ENCODE measurements at regions not wholly inside any gene's neighbourhood (a gene's known extent, or its start where the extent isn't known, plus 50 kb on each side); places are given as distances from the start of the nearest gene placed in this dataset.

- TF ChIP-seq POLR2A (IDR thresholded peaks at IDR 0.05) (no peak), CTCF (IDR thresholded peaks at IDR 0.05) (no peak)
- intact Hi-C loops (cut with DNase I), result no loop called here
- no peaks in the 10 kb centered on the region for H3K36me3 ChIP-seq (replicated peaks in 1 of 2; ENCODE audit: insufficient read depth in 1 of 2, low read depth in 2 of 2)
- no peaks in the 10 kb centered on the region for H3K27me3 ChIP-seq
- no peak for DNase-seq
- no peak overlapping the region for H3K27ac ChIP-seq
- ATAC-seq, result no peak
- H3K9me3 ChIP-seq, result no peaks in the 10 kb centered on the region
- WGBS, 2 donors, result 15 to 21% methylated on average over 19 to 35 of the region's 35 CpGs
- peaks cover 10% of the 10 kb centered on the region for H3K4me1 ChIP-seq
- no peak overlapping the region for H3K4me3 ChIP-seq
Observed at GRCh38 chr17:36807496-36808179, 129.6 kb upstream of the LHX1 start.

- TF ChIP-seq POLR2A (IDR thresholded peaks at IDR 0.05), result no peak
- TF ChIP-seq CTCF (IDR thresholded peaks at IDR 0.05), result no peak
- Histone ChIP-seq H3K4me3 (no peak overlapping the region), H3K36me3 (replicated peaks in 1 of 2; ENCODE audit: insufficient read depth in 1 of 2, low read depth in 2 of 2) (no peaks in the 10 kb centered on the region), H3K4me1 (peaks cover 10% of the 10 kb centered on the region), H3K27me3 (no peaks in the 10 kb centered on the region), H3K9me3 (no peaks in the 10 kb centered on the region), H3K27ac (no peak overlapping the region)
- DNase-seq, result no peak
- WGBS, 2 donors, result 0 to 1% methylated on average over 5 to 23 of the region's 60 CpGs
- intact Hi-C loops (cut with DNase I), result no loop called here
- no peak for ATAC-seq
Observed at GRCh38 chr17:36808180-36808661, 129.1 kb upstream of the LHX1 start.

GRCh38 chr17:36812762-36813161 is 124.5 kb upstream of the LHX1 start:
- TF ChIP-seq POLR2A (IDR thresholded peaks at IDR 0.05) (no peak), CTCF (IDR thresholded peaks at IDR 0.05) (no peak)
- no peak for ATAC-seq
- WGBS, 2 donors, result 12 to 18% methylated on average over 9 of the region's 9 CpGs

GRCh38 chr17:36813357-36813756 is 123.9 kb upstream of the LHX1 start:
- no peak for DNase-seq
- intact Hi-C loops (cut with DNase I), result no loop called here
- TF ChIP-seq POLR2A (IDR thresholded peaks at IDR 0.05) (no peak), CTCF (IDR thresholded peaks at IDR 0.05) (no peak)

More at GRCh38 chr17:36812762-36813161, 124.5 kb upstream of the LHX1 start:
- H3K27ac ChIP-seq, result no peak overlapping the region
- intact Hi-C loops (cut with DNase I), result no loop called here
- H3K27me3 ChIP-seq, result no peaks in the 10 kb centered on the region
- H3K4me3 ChIP-seq, result no peak overlapping the region
- peaks cover 15% of the 10 kb centered on the region for H3K4me1 ChIP-seq
- H3K9me3 ChIP-seq, result no peaks in the 10 kb centered on the region
- no peak for DNase-seq
- no peaks in the 10 kb centered on the region for H3K36me3 ChIP-seq (replicated peaks in 1 of 2; ENCODE audit: insufficient read depth in 1 of 2, low read depth in 2 of 2)

More at GRCh38 chr17:36813357-36813756, 123.9 kb upstream of the LHX1 start:
- H3K27me3 ChIP-seq, result no peaks in the 10 kb centered on the region
- H3K9me3 ChIP-seq, result no peaks in the 10 kb centered on the region
- peaks cover 15% of the 10 kb centered on the region for H3K4me1 ChIP-seq
- no peak for ATAC-seq
- no peak overlapping the region for H3K4me3 ChIP-seq
- no peaks in the 10 kb centered on the region for H3K36me3 ChIP-seq (replicated peaks in 1 of 2; ENCODE audit: insufficient read depth in 1 of 2, low read depth in 2 of 2)
- no peak overlapping the region for H3K27ac ChIP-seq
- 50 to 56% methylated on average over 5 of the region's 5 CpGs for WGBS, 2 donors
